Cardiac muscle cell (in vitro differentiated cells and primary cell): ENCODE measurements at regions not wholly inside any gene's neighbourhood (a gene's known extent, or its start where the extent isn't known, plus 50 kb on each side); places are given as distances from the start of the nearest gene placed in this dataset.

Source experiments
- DNase-seq, 2 donors: peaks; one replicate each; pipeline versions ENCODE4 v3.0.0 to v3.0.0-alpha.2; 2010 to 2017; ENCODE audit warnings: low read depth in 1 of 2, low spot score in 1 of 2
- H3K27ac ChIP-seq: fragments of 200-600 bp; sonication (generic); 2 replicates; pipeline ENCODE4 v1.5.1; 2016
- H3K27me3 ChIP-seq: fragments of 200-600 bp; sonication (generic); 2 replicates; pipeline ENCODE4 v1.6.0; 2016; ENCODE audit warnings: control low read depth
- H3K36me3 ChIP-seq: fragments of 200-600 bp; sonication (generic); 2 replicates; pipeline ENCODE4 v1.5.1; 2016; ENCODE audit warnings: control low read depth
- H3K4me1 ChIP-seq: fragments of 200-600 bp; sonication (generic); 2 replicates; pipeline ENCODE4 v1.8.1; 2017; ENCODE audit warnings: low read depth, mild to moderate bottlenecking, mixed run types
- H3K4me3 ChIP-seq: fragments of 200-600 bp; sonication (generic); 2 replicates; pipeline ENCODE4 v1.5.1; 2016; ENCODE audit warnings: mild to moderate bottlenecking
- H3K9me3 ChIP-seq: fragments of 200-600 bp; sonication (generic); 2 replicates; pipeline ENCODE4 v1.5.1; 2017; ENCODE audit warnings: low read depth, mild to moderate bottlenecking, control low read depth
- CTCF ChIP-seq: IDR thresholded peaks from 2 replicates; pipeline ENCODE4 v1.5.1; 2012; ENCODE audit warnings: low read depth, mild to moderate bottlenecking, low read length

GRCh38 chr7:46622251-46622650 lies 701.2 kb upstream of the IGFBP3 start:
- Histone ChIP-seq H3K4me3 (no peak overlapping the region), H3K27me3 (no peaks in the 10 kb centered on the region), H3K36me3 (no peaks in the 10 kb centered on the region), H3K27ac (no peak overlapping the region), H3K9me3 (no peaks in the 10 kb centered on the region), H3K4me1 (peaks cover 10% of the 10 kb centered on the region)
- no peak for TF ChIP-seq CTCF
- no peak for DNase-seq

GRCh38 chr7:46619723-46620310 lies 698.7 kb upstream of the IGFBP3 start:
- H3K27ac ChIP-seq: peak overlapping the region; percentile 24
- DNase-seq: peak in 1 of 2 donors; percentile 16
- no peak overlapping the region for H3K4me3 ChIP-seq
- H3K36me3 ChIP-seq: no peaks in the 10 kb centered on the region
- H3K27me3 ChIP-seq: no peaks in the 10 kb centered on the region
- no peak for TF ChIP-seq CTCF
- no peaks in the 10 kb centered on the region for H3K9me3 ChIP-seq
- peaks cover 10% of the 10 kb centered on the region for H3K4me1 ChIP-seq

GRCh38 chr7:46616636-46617035 lies 695.6 kb upstream of the IGFBP3 start:
- no peaks in the 10 kb centered on the region for H3K27me3 ChIP-seq
- no peaks in the 10 kb centered on the region for H3K36me3 ChIP-seq
- H3K27ac ChIP-seq: no peak overlapping the region
- H3K4me1 ChIP-seq: peaks cover 10% of the 10 kb centered on the region
- no peak overlapping the region for H3K4me3 ChIP-seq
- DNase-seq: no peak
- no peak for TF ChIP-seq CTCF
- H3K9me3 ChIP-seq: no peaks in the 10 kb centered on the region

- TF ChIP-seq CTCF: no peak
- Histone ChIP-seq H3K4me1 (no peaks in the 10 kb centered on the region), H3K27me3 (no peaks in the 10 kb centered on the region), H3K9me3 (no peaks in the 10 kb centered on the region), H3K36me3 (no peaks in the 10 kb centered on the region), H3K4me3 (no peak overlapping the region), H3K27ac (no peak overlapping the region)
- DNase-seq: no peak
These were observed 692.5 kb upstream of the IGFBP3 start for GRCh38 chr7:46613551-46613950.

GRCh38 chr7:46613116-46613515 lies 692.0 kb upstream of the IGFBP3 start:
- no peak for DNase-seq
- Histone ChIP-seq H3K9me3 (no peaks in the 10 kb centered on the region), H3K27me3 (no peaks in the 10 kb centered on the region), H3K36me3 (no peaks in the 10 kb centered on the region), H3K27ac (no peak overlapping the region), H3K4me1 (no peaks in the 10 kb centered on the region), H3K4me3 (no peak overlapping the region)
- TF ChIP-seq CTCF: no peak

- no peak for DNase-seq
- Histone ChIP-seq H3K4me1 (peaks cover 10% of the 10 kb centered on the region), H3K36me3 (no peaks in the 10 kb centered on the region), H3K27me3 (no peaks in the 10 kb centered on the region), H3K4me3 (no peak overlapping the region), H3K27ac (no peak overlapping the region), H3K9me3 (no peaks in the 10 kb centered on the region)
- no peak for TF ChIP-seq CTCF
These were observed 690.4 kb upstream of the IGFBP3 start for GRCh38 chr7:46611508-46611907.
